WTC11 (cell line): ENCODE measurements at regions not wholly inside any gene's neighbourhood (a gene's known extent, or its start where the extent isn't known, plus 50 kb on each side); places are given as distances from the start of the nearest gene placed in this dataset.

Experiments
- CTCF ChIP-seq: fragments of 200-600 bp; IDR thresholded peaks from 2 replicates; pipeline ENCODE4 v1.8.0; 2022; ENCODE audit warnings: antibody characterized with exemption
- MAX ChIP-seq: sonication (generic); formaldehyde crosslinking; IDR thresholded peaks from 2 replicates; pipeline ENCODE4 v1.8.0; 2022; ENCODE audit warnings: mild to moderate bottlenecking, missing genetic modification reagents
- USF2 ChIP-seq: sonication (generic); formaldehyde crosslinking; IDR thresholded peaks from 2 replicates; pipeline ENCODE4 v1.8.1; 2023; ENCODE audit warnings: mild to moderate bottlenecking, missing genetic modification reagents, moderate library complexity

GRCh38 chr4:174134361-174134760 is 149.1 kb downstream of the FBXO8 start:
- TF ChIP-seq CTCF (no peak), USF2 (CRISPR knock-in tag) (no peak), MAX (CRISPR knock-in tag) (no peak)
